K562 (cell line): ENCODE measurements at regions not wholly inside any gene's neighbourhood (a gene's known extent, or its start where the extent isn't known, plus 50 kb on each side); places are given as distances from the start of the nearest gene placed in this dataset.
A peak's percentile ranks its signal among the peaks of the same experiment; 100 is the strongest.

Source experiments
- ATAC-seq: fragments of 200-7000 bp; cut with Tn5 transposase; 3 replicates; pipeline ENCODE4 v1.9.1; 2020; ENCODE audit warnings: moderate library complexity
- BruUV-seq: library from RNA; stranded (reverse); fragments of 400-500 nt; replicated peaks from 2 replicates; lab custom pipeline; 2021; lab: Mats Ljungman, UMichigan
- CTCF ChIA-PET: fragments of 300-600 bp; formaldehyde crosslinking; extraction: SDS; loops from one replicate; lab custom pipeline; 2021; ENCODE audit warnings: low intra/inter-chr PET ratio; lab: Yijun Ruan, JAX
- POLR2A ChIA-PET: fragments of 300-600, 350-650 bp; sonication (Branson Sonifier 250); formaldehyde crosslinking; extraction: SDS; loops from one replicate; lab custom pipeline; 2021; ENCODE audit warnings: antibody characterized with exemption, inconsistent platforms; lab: Yijun Ruan, JAX
- DNase-seq, 4 experiments: peaks; one replicate each; pipeline versions ENCODE4 v3.0.0 to v3.0.0-alpha.2; 2011 to 2018; ENCODE audit warnings: low spot score in 3 of 4, mixed read lengths in 3 of 4; ENCODE audit errors: extremely low read depth in 1 of 4
- FAIRE-seq: peaks from 2 replicates; lab custom pipeline; 2011; peaks lifted over from hg19 to GRCh38; lab: Jason Lieb, UNC
- H2AFZ ChIP-seq: 2 replicates; pipeline ENCODE4 v1.6.0; 2011; ENCODE audit warnings: low read depth, low read length, control low read depth, inconsistent platforms
- H3K27ac ChIP-seq: fragments of 200-600 bp; 3 replicates; pipeline ENCODE4 v1.8.0; 2011; ENCODE audit warnings: low read depth, mild to moderate bottlenecking, control low read depth, inconsistent platforms, low read length, moderate library complexity, mixed read lengths; ENCODE audit errors: extremely low read depth
- H3K27me3 ChIP-seq, 2 experiments: fragments of 300-600 bp in 1 of 2; 2 replicates in 1 of 2; 3 replicates in 1 of 2; pipeline versions ENCODE4 v1.6.0 to v1.8.0; 2011; ENCODE audit warnings: inconsistent platforms in 2 of 2, low read length in 2 of 2, mild to moderate bottlenecking in 1 of 2, mixed read lengths in 1 of 2, moderate library complexity in 1 of 2; ENCODE audit not compliant: control insufficient read depth in 2 of 2, insufficient read depth in 2 of 2
- H3K36me3 ChIP-seq: fragments of 300-600 bp; 3 replicates; pipeline ENCODE4 v1.8.0; 2011; ENCODE audit warnings: mild to moderate bottlenecking, low read length, inconsistent platforms; ENCODE audit not compliant: control insufficient read depth, insufficient read depth
- H3K4me1 ChIP-seq, 2 experiments: fragments of 200-600 bp in 1 of 2; replicated peaks in 1 of 2; 2 replicates in 1 of 2; 3 replicates in 1 of 2; pipeline versions ENCODE4 v1.5.1 to v1.8.0; 2011; ENCODE audit warnings: inconsistent platforms in 2 of 2, low read length in 2 of 2, mild to moderate bottlenecking in 1 of 2, mixed read lengths in 1 of 2, moderate library complexity in 1 of 2; ENCODE audit not compliant: control insufficient read depth in 2 of 2, insufficient read depth in 2 of 2
- H3K4me2 ChIP-seq: 2 replicates; pipeline ENCODE4 v1.6.1; 2011; ENCODE audit warnings: low read length, control low read depth, inconsistent platforms, mixed read lengths; ENCODE audit not compliant: insufficient read depth
- H3K4me3 ChIP-seq: fragments of 200-600 bp; sonication (generic), shearing (Covaris generic); 2 replicates; pipeline ENCODE4 v1.5.1; 2016; ENCODE audit warnings: control low read depth, inconsistent platforms
- H3K79me2 ChIP-seq: fragments of 200-600 bp; 3 replicates; pipeline ENCODE4 v1.8.0; 2011; ENCODE audit warnings: low read length, inconsistent platforms; ENCODE audit not compliant: control insufficient read depth, insufficient read depth
- H3K9ac ChIP-seq, 2 experiments: 2 replicates each; pipeline versions ENCODE4 v1.6.0 to v1.6.1; 2011; ENCODE audit warnings: low read depth in 2 of 2, low read length in 2 of 2, control low read depth in 1 of 2, inconsistent platforms in 1 of 2, mild to moderate bottlenecking in 1 of 2, mixed read lengths in 1 of 2; ENCODE audit not compliant: insufficient read depth in 1 of 2
- H3K9me1 ChIP-seq: one replicate; pipeline ENCODE4 v1.6.0; 2011; ENCODE audit warnings: inconsistent platforms, mild to moderate bottlenecking, low read length, moderate library complexity; ENCODE audit not compliant: control insufficient read depth, insufficient read depth
- H3K9me3 ChIP-seq: replicated peaks from 2 replicates; pipeline ENCODE4 v1.5.1; 2011; ENCODE audit warnings: low read depth, low read length, inconsistent platforms; ENCODE audit not compliant: control insufficient read depth, insufficient read depth
- H4K20me1 ChIP-seq: replicated peaks from 2 replicates; pipeline ENCODE4 v1.6.1; 2011; ENCODE audit warnings: low read length, inconsistent platforms, mixed read lengths; ENCODE audit not compliant: control insufficient read depth, insufficient read depth
- CEBPB ChIP-seq: fragments of 450-650 bp; IDR thresholded peaks from 2 replicates; pipeline ENCODE4 v1.6.1; 2016; ENCODE audit warnings: missing genetic modification characterization, missing compliant biosample characterization
- ELF1 ChIP-seq: fragments of 200-800 bp; sonication (Bioruptor generic); IDR thresholded peaks from 2 replicates; pipeline ENCODE4 v1.6.1; 2016; ENCODE audit warnings: missing genetic modification characterization, missing compliant biosample characterization
- GABPA ChIP-seq: fragments of 200-800 bp; sonication (Bioruptor generic); conservative IDR thresholded peaks from 2 replicates; pipeline ENCODE4 v1.6.1; 2016; ENCODE audit warnings: low read depth, missing genetic modification characterization, missing compliant biosample characterization
- RFX1 ChIP-seq: fragments of 450-650 bp; IDR thresholded peaks from 2 replicates; pipeline ENCODE4 v1.6.1; 2016; ENCODE audit warnings: mild to moderate bottlenecking, moderate library complexity
- ZC3H8 ChIP-seq: fragments of 450-650 bp; IDR thresholded peaks from 2 replicates; pipeline ENCODE4 v1.6.1; 2017
- ZNF134 ChIP-seq: fragments of 250-450 bp; sonication (Bioruptor Pico); conservative IDR thresholded peaks from 2 replicates; pipeline ENCODE4 v1.4.0; 2020
- ZNF75A ChIP-seq: fragments of 450-650 bp; formaldehyde crosslinking; IDR thresholded peaks from 2 replicates; pipeline ENCODE4 v1.4.0; 2020; ENCODE audit warnings: mild to moderate bottlenecking
- ZNF766 ChIP-seq: fragments of 200-800 bp; sonication (Bioruptor generic); conservative IDR thresholded peaks from 2 replicates; pipeline ENCODE4 v1.6.1; 2016; ENCODE audit warnings: missing genetic modification characterization, missing compliant biosample characterization
- WGBS: fragments of 100-300 bp; shearing (Covaris generic); methylation state at CpG from one replicate; pipeline ENCODE4 v1.1.6; 2016; ENCODE audit warnings: low coverage, mixed read lengths; ENCODE audit not compliant: insufficient coverage; ENCODE audit errors: missing lambda C conversion rate; 5-methylcytosine and 5-hydroxymethylcytosine counted together
- in situ Hi-C: fragments of 300-500 bp; cut with MboI; formaldehyde crosslinking; loops from 4 replicates; pipeline ENCODE4 v1.15.0; 2018; ENCODE audit warnings: inconsistent platforms, mixed read lengths
- intact Hi-C: fragments of 100-400 bp; cut with micrococcal nuclease; formaldehyde crosslinking; loops from 2 replicates; pipeline ENCODE4 v1.14.2; 2022
- TF ChIP-seq, protein P1 (sequence below): IDR thresholded peaks from 3 replicates; pipeline ENCODE4 v1.6.1; 2011; ENCODE audit warnings: borderline replicate concordance, mild to moderate bottlenecking; ENCODE audit not compliant: insufficient read length, insufficient read depth
- TF ChIP-seq, protein P2 (sequence below): fragments of 200-600 bp; sonication (generic); IDR thresholded peaks from one replicate; pipeline ENCODE4 v1.6.1; 2012; ENCODE audit warnings: mild to moderate bottlenecking, low read depth, low read length, inconsistent platforms

DNA sequence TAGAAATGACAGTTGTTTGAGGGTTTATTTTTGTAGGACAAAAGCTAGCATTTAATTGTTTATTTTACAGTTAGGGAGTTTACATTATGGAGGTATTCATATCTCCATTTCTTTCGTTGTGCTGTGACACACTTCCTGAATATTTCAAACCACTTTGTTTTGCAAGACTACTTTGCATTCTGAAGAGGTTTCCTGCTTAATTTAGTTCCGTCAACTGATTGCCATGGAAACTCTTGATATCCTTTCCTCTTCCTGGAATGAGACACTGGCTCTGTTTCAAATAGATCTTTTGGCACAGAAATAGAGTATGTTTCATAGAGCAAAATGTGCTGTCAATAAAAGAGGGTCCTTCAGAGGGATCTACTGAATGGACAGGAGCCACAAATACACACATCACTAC is 159.5 kb upstream of the AGR3 start:
- Histone ChIP-seq H3K9me3 (no peaks in the 10 kb centered on the region; the same call in none of the 2 replicates), H3K27me3 (no peaks in the 10 kb centered on the region), H3K79me2 (no peaks in the 10 kb centered on the region), H2AFZ (no peak overlapping the region), H3K4me1 (peaks cover 0 to 5% of the 10 kb centered on the region in 2 experiments; a peak in 1 of 5 replicates), H3K9me1 (no peaks in the 10 kb centered on the region), H3K4me2 (no peak overlapping the region), H3K9ac (no peak overlapping the region), H3K27ac (no peak overlapping the region), H3K36me3 (no peaks in the 10 kb centered on the region), H4K20me1 (no peaks in the 10 kb centered on the region), H3K4me3 (no peak overlapping the region)
- ChIA-PET CTCF (no interaction called here), POLR2A (no interaction called here)
- no TSS peak for BruUV-seq
- intact Hi-C loops = no loop called here
- 3% methylated on average over 2 of the region's 2 CpGs for WGBS
- FAIRE-seq = no peak
- TF ChIP-seq ZNF134 (CRISPR knock-in tag) = 0 out of 2 replicates have a peak, but pooled peaks have one; percentile 31
- peak; percentile 49 for TF ChIP-seq RFX1
- TF ChIP-seq ZNF766 = peak; percentile 91
- TF ChIP-seq ZC3H8 = no peak
- TF ChIP-seq, protein P1, sequence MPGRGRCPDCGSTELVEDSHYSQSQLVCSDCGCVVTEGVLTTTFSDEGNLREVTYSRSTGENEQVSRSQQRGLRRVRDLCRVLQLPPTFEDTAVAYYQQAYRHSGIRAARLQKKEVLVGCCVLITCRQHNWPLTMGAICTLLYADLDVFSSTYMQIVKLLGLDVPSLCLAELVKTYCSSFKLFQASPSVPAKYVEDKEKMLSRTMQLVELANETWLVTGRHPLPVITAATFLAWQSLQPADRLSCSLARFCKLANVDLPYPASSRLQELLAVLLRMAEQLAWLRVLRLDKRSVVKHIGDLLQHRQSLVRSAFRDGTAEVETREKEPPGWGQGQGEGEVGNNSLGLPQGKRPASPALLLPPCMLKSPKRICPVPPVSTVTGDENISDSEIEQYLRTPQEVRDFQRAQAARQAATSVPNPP = no peak
- TF ChIP-seq, protein P2, sequence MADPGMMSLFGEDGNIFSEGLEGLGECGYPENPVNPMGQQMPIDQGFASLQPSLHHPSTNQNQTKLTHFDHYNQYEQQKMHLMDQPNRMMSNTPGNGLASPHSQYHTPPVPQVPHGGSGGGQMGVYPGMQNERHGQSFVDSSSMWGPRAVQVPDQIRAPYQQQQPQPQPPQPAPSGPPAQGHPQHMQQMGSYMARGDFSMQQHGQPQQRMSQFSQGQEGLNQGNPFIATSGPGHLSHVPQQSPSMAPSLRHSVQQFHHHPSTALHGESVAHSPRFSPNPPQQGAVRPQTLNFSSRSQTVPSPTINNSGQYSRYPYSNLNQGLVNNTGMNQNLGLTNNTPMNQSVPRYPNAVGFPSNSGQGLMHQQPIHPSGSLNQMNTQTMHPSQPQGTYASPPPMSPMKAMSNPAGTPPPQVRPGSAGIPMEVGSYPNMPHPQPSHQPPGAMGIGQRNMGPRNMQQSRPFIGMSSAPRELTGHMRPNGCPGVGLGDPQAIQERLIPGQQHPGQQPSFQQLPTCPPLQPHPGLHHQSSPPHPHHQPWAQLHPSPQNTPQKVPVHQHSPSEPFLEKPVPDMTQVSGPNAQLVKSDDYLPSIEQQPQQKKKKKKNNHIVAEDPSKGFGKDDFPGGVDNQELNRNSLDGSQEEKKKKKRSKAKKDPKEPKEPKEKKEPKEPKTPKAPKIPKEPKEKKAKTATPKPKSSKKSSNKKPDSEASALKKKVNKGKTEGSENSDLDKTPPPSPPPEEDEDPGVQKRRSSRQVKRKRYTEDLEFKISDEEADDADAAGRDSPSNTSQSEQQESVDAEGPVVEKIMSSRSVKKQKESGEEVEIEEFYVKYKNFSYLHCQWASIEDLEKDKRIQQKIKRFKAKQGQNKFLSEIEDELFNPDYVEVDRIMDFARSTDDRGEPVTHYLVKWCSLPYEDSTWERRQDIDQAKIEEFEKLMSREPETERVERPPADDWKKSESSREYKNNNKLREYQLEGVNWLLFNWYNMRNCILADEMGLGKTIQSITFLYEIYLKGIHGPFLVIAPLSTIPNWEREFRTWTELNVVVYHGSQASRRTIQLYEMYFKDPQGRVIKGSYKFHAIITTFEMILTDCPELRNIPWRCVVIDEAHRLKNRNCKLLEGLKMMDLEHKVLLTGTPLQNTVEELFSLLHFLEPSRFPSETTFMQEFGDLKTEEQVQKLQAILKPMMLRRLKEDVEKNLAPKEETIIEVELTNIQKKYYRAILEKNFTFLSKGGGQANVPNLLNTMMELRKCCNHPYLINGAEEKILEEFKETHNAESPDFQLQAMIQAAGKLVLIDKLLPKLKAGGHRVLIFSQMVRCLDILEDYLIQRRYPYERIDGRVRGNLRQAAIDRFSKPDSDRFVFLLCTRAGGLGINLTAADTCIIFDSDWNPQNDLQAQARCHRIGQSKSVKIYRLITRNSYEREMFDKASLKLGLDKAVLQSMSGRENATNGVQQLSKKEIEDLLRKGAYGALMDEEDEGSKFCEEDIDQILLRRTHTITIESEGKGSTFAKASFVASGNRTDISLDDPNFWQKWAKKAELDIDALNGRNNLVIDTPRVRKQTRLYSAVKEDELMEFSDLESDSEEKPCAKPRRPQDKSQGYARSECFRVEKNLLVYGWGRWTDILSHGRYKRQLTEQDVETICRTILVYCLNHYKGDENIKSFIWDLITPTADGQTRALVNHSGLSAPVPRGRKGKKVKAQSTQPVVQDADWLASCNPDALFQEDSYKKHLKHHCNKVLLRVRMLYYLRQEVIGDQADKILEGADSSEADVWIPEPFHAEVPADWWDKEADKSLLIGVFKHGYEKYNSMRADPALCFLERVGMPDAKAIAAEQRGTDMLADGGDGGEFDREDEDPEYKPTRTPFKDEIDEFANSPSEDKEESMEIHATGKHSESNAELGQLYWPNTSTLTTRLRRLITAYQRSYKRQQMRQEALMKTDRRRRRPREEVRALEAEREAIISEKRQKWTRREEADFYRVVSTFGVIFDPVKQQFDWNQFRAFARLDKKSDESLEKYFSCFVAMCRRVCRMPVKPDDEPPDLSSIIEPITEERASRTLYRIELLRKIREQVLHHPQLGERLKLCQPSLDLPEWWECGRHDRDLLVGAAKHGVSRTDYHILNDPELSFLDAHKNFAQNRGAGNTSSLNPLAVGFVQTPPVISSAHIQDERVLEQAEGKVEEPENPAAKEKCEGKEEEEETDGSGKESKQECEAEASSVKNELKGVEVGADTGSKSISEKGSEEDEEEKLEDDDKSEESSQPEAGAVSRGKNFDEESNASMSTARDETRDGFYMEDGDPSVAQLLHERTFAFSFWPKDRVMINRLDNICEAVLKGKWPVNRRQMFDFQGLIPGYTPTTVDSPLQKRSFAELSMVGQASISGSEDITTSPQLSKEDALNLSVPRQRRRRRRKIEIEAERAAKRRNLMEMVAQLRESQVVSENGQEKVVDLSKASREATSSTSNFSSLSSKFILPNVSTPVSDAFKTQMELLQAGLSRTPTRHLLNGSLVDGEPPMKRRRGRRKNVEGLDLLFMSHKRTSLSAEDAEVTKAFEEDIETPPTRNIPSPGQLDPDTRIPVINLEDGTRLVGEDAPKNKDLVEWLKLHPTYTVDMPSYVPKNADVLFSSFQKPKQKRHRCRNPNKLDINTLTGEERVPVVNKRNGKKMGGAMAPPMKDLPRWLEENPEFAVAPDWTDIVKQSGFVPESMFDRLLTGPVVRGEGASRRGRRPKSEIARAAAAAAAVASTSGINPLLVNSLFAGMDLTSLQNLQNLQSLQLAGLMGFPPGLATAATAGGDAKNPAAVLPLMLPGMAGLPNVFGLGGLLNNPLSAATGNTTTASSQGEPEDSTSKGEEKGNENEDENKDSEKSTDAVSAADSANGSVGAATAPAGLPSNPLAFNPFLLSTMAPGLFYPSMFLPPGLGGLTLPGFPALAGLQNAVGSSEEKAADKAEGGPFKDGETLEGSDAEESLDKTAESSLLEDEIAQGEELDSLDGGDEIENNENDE = no peak
- TF ChIP-seq ELF1 = peak; percentile 19; the same call in 1 of the 2 replicates
- peak; percentile 16; the same call in 1 of the 2 replicates for TF ChIP-seq CEBPB (tag)
- 0 out of 2 replicates have a peak, but pooled peaks have one; percentile 31 for TF ChIP-seq GABPA (tag)
- TF ChIP-seq ZNF75A (CRISPR knock-in tag) = no peak
- in situ Hi-C loops = no loop called here
- no peak for ATAC-seq
- DNase-seq = no peak
